Gastrocnemius medialis (tissue), 4 donors: ENCODE measurements at regions not wholly inside any gene's neighbourhood (a gene's known extent, or its start where the extent isn't known, plus 50 kb on each side); places are given as distances from the start of the nearest gene placed in this dataset.

Experiments used
- ATAC-seq, 2 donors: fragments of 150-250 bp; one replicate each; pipeline ENCODE4 v1.9.1; 2016
- DNase-seq, 2 donors: peaks; one replicate each; pipeline ENCODE4 v3.0.0-alpha.2; 2019
- H3K27ac ChIP-seq, 4 donors: fragments of 200-600 bp; sonication (generic); 1 replicate in 1 of 4; 2 replicates in 3 of 4; pipeline ENCODE4 v1.5.1; 2016 to 2018; ENCODE audit warnings: mild to moderate bottlenecking in 2 of 4, moderate library complexity in 1 of 4
- H3K27me3 ChIP-seq, 3 donors: fragments of 200-600 bp; sonication (generic) in 2 of 3; 1 replicate in 1 of 3; 2 replicates in 2 of 3; pipeline versions ENCODE4 v1.5.1 to v1.6.0; 2016 to 2019; ENCODE audit warnings: mild to moderate bottlenecking in 1 of 3, moderate library complexity in 1 of 3
- H3K36me3 ChIP-seq, 2 donors: fragments of 200-600 bp; sonication (generic) in 1 of 2; one replicate each; pipeline ENCODE4 v1.5.1; 2017 to 2018
- H3K4me1 ChIP-seq, 2 donors: fragments of 200-600 bp; sonication (generic) in 1 of 2; one replicate each; pipeline ENCODE4 v1.5.1; 2016 to 2017; ENCODE audit warnings: mild to moderate bottlenecking in 2 of 2
- H3K4me3 ChIP-seq, 4 donors: fragments of 200-600 bp; sonication (generic) in 3 of 4; 1 replicate in 1 of 4; 2 replicates in 3 of 4; pipeline ENCODE4 v1.5.1; 2016 to 2019; ENCODE audit warnings: mild to moderate bottlenecking in 2 of 4
- H3K9me3 ChIP-seq, 3 donors: fragments of 200-600 bp; sonication (generic) in 2 of 3; 1 replicate in 1 of 3; 2 replicates in 2 of 3; pipeline ENCODE4 v1.5.1; 2016 to 2019
- CTCF ChIP-seq, 5 experiments: fragments of 450-650 bp in 3 of 5; fragments of 200-600 bp in 2 of 5; sonication (generic) in 2 of 5; IDR thresholded peaks in 4 of 5; conservative IDR thresholded peaks in 1 of 5; 1 replicate in 4 of 5; 2 replicates in 1 of 5; pipeline ENCODE4 v1.5.1; 2016 to 2019; ENCODE audit warnings: antibody characterized with exemption in 5 of 5, mild to moderate bottlenecking in 3 of 5, moderate library complexity in 3 of 5
- POLR2A ChIP-seq, 2 donors: fragments of 450-650 bp; IDR thresholded peaks; one replicate each; pipeline ENCODE4 v1.6.1; 2017; ENCODE audit warnings: antibody characterized with exemption in 2 of 2, mild to moderate bottlenecking in 2 of 2, moderate library complexity in 2 of 2
- in situ Hi-C, 4 donors: fragments of 200-750 bp; cut with MboI; loops; one replicate each; pipeline versions ENCODE4 v1.15.0 to v1.8.0; 2017; ENCODE audit warnings: low sequenced_read_pairs in 4 of 4
- intact Hi-C: fragments of 100-400 bp; cut with DNase I; formaldehyde crosslinking; loops from one replicate; pipeline ENCODE4 v1.15.1; 2023; ENCODE audit warnings: low total_unique reads

DNA sequence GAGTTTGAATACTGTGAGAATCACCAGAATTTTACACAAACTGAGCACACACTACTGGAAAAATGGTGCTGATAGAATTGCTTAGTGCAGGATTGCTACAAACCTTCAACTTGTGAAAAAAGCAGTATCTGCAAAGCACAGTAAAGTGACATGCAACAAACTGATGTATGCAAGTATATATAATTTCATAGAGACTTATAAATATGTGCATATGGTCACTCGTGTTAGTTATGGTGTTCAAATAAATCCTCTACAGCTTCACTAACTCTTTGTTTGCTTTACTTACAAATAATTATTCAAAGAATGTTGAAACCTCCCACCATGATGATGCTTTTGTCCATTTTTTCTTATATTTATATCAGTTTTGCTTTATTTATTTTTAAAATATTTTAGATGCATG, 1130.9 kb upstream of the CELF2 start:
- no peak overlapping the region for H3K27ac ChIP-seq
- no peak for TF ChIP-seq CTCF (IDR thresholded peaks at IDR 0.05 in 4 of 5, conservative IDR thresholded peaks at IDR 0.05 in 1 of 5)
- no peak for TF ChIP-seq POLR2A (IDR thresholded peaks at IDR 0.05)
- H3K27me3 ChIP-seq: no peaks in the 10 kb centered on the region
- no peaks in the 10 kb centered on the region for H3K36me3 ChIP-seq
- DNase-seq: no peak
- no peak overlapping the region for H3K4me3 ChIP-seq
- intact Hi-C loops: no loop called here
- H3K4me1 ChIP-seq: no peaks in the 10 kb centered on the region
- peaks cover 0 to 3% (median 0%) of the 10 kb centered on the region in 3 donors for H3K9me3 ChIP-seq
- in situ Hi-C loops: no loop called here
- ATAC-seq: no peak

- Histone ChIP-seq H3K4me3 (no peak overlapping the region), H3K27ac (no peak overlapping the region), H3K9me3 (no peaks in the 10 kb centered on the region), H3K27me3 (no peaks in the 10 kb centered on the region), H3K4me1 (no peaks in the 10 kb centered on the region), H3K36me3 (no peaks in the 10 kb centered on the region)
- in situ Hi-C loops: no loop called here
- TF ChIP-seq POLR2A (IDR thresholded peaks at IDR 0.05) (no peak), CTCF (IDR thresholded peaks at IDR 0.05 in 4 of 5, conservative IDR thresholded peaks at IDR 0.05 in 1 of 5) (no peak)
- no peak for DNase-seq
- ATAC-seq: no peak
- intact Hi-C loops: no loop called here
Measured at GRCh38 chr10:9895453-9895852, 1122.2 kb upstream of the CELF2 start.

DNA sequence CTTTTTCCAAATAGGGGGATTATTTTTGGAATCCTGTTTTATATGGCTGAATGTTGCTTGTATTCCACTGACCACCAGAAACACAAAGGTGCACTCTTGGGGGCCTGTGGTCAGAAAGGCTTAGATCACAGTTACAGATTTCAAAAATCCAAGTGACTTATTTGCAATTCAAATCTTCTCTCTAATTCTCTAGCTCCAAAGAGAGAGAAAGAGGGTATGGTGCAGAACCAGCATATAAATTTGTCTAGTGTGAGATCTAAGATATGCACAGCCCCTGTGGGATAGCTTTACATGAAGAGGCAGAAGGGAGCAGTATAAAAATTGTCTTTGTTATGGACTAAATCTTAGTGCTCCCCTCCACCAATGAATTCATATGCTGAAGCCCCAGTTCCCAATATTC, 1121.7 kb upstream of the CELF2 start:
- Histone ChIP-seq H3K27ac (no peak overlapping the region), H3K4me3 (no peak overlapping the region), H3K9me3 (no peaks in the 10 kb centered on the region), H3K27me3 (no peaks in the 10 kb centered on the region), H3K36me3 (no peaks in the 10 kb centered on the region), H3K4me1 (no peaks in the 10 kb centered on the region)
- in situ Hi-C loops: no loop called here
- DNase-seq (no peak), ATAC-seq (no peak)
- TF ChIP-seq POLR2A (IDR thresholded peaks at IDR 0.05): no peak
- no peak for TF ChIP-seq CTCF (IDR thresholded peaks at IDR 0.05 in 4 of 5, conservative IDR thresholded peaks at IDR 0.05 in 1 of 5)
- intact Hi-C loops: no loop called here

GRCh38 chr10:9898633-9899395, 1118.9 kb upstream of the CELF2 start:
- Histone ChIP-seq H3K4me3 (no peak overlapping the region), H3K9me3 (no peaks in the 10 kb centered on the region), H3K27me3 (no peaks in the 10 kb centered on the region), H3K36me3 (no peaks in the 10 kb centered on the region), H3K27ac (no peak overlapping the region), H3K4me1 (no peaks in the 10 kb centered on the region)
- ATAC-seq (no peak), DNase-seq (no peak)
- TF ChIP-seq CTCF (IDR thresholded peaks at IDR 0.05 in 4 of 5, conservative IDR thresholded peaks at IDR 0.05 in 1 of 5) (no peak), POLR2A (IDR thresholded peaks at IDR 0.05) (no peak)
- intact Hi-C loops: no loop called here
- in situ Hi-C loops: no loop called here

GRCh38 chr10:9900751-9901150, 1116.9 kb upstream of the CELF2 start:
- in situ Hi-C loops: no loop called here
- no peaks in the 10 kb centered on the region for H3K36me3 ChIP-seq
- no peaks in the 10 kb centered on the region for H3K9me3 ChIP-seq
- no peak overlapping the region for H3K27ac ChIP-seq
- no peak overlapping the region for H3K4me3 ChIP-seq
- intact Hi-C loops: no loop called here
- H3K4me1 ChIP-seq: no peaks in the 10 kb centered on the region
- DNase-seq (no peak), ATAC-seq (no peak)
- TF ChIP-seq CTCF (IDR thresholded peaks at IDR 0.05 in 4 of 5, conservative IDR thresholded peaks at IDR 0.05 in 1 of 5) (no peak), POLR2A (IDR thresholded peaks at IDR 0.05) (no peak)
- no peaks in the 10 kb centered on the region for H3K27me3 ChIP-seq
